Hepatocyte (in vitro differentiated cells): ENCODE measurements at regions not wholly inside any gene's neighbourhood (a gene's known extent, or its start where the extent isn't known, plus 50 kb on each side); places are given as distances from the start of the nearest gene placed in this dataset.
"Not testable (repeated sequence)": the region's sequence is repeated elsewhere in the genome, so short reads cannot be mapped to it uniquely, and the experiment has no call there.

Experiments used
- DNase-seq: peaks from one replicate; pipeline ENCODE4 v3.0.0-alpha.2; 2016; ENCODE audit warnings: low spot score
- H2AFZ ChIP-seq: fragments of 200-600 bp; sonication (generic); 2 replicates; pipeline ENCODE4 v1.6.0; 2016; ENCODE audit warnings: antibody characterized with exemption, mild to moderate bottlenecking
- H3K27ac ChIP-seq: fragments of 200-600 bp; sonication (generic); 2 replicates; pipeline ENCODE4 v1.5.1; 2016; ENCODE audit warnings: mild to moderate bottlenecking
- H3K27me3 ChIP-seq: fragments of 200-600 bp; sonication (generic); 2 replicates; pipeline ENCODE4 v1.6.1; 2016
- H3K36me3 ChIP-seq: fragments of 200-600 bp; sonication (generic); replicated peaks from 2 replicates; pipeline ENCODE4 v1.5.1; 2016; ENCODE audit warnings: low read depth; ENCODE audit not compliant: insufficient read depth
- H3K4me1 ChIP-seq: fragments of 200-600 bp; sonication (generic); 2 replicates; pipeline ENCODE4 v1.5.1; 2016; ENCODE audit warnings: mild to moderate bottlenecking, moderate library complexity; ENCODE audit not compliant: insufficient read depth
- H3K4me2 ChIP-seq: fragments of 200-600 bp; sonication (generic); 2 replicates; pipeline ENCODE4 v1.6.0; 2016
- H3K4me3 ChIP-seq: fragments of 200-600 bp; sonication (generic); 2 replicates; pipeline ENCODE4 v1.5.1; 2016; ENCODE audit warnings: mild to moderate bottlenecking
- H3K79me2 ChIP-seq: fragments of 200-600 bp; sonication (generic); 2 replicates; pipeline ENCODE4 v1.6.0; 2017; ENCODE audit warnings: mild to moderate bottlenecking
- H3K9me2 ChIP-seq: fragments of 200-600 bp; sonication (generic); replicated peaks from 2 replicates; pipeline ENCODE4 v1.6.0; 2017; ENCODE audit warnings: mild to moderate bottlenecking; ENCODE audit not compliant: insufficient read depth
- H3K9me3 ChIP-seq: fragments of 200-600 bp; sonication (generic); 2 replicates; pipeline ENCODE4 v1.5.1; 2016; ENCODE audit warnings: low read depth, mild to moderate bottlenecking
- H4K20me1 ChIP-seq: fragments of 200-600 bp; sonication (generic); 2 replicates; pipeline ENCODE4 v1.6.0; 2016; ENCODE audit warnings: mild to moderate bottlenecking; ENCODE audit not compliant: insufficient read depth, poor library complexity, severe bottlenecking
- WGBS: methylation state at CpG from one replicate; pipeline ENCODE4 v1.1.6; 2016; ENCODE audit warnings: low lambda C conversion rate; ENCODE audit errors: missing lambda C conversion rate; 5-methylcytosine and 5-hydroxymethylcytosine counted together

- not testable (repeated sequence) for H3K9me2 ChIP-seq, H2AFZ ChIP-seq, DNase-seq, H3K4me1 ChIP-seq, H3K27me3 ChIP-seq, H3K36me3 ChIP-seq, H3K9me3 ChIP-seq, H3K4me2 ChIP-seq, H3K4me3 ChIP-seq, H3K79me2 ChIP-seq, H3K27ac ChIP-seq, H4K20me1 ChIP-seq
- WGBS, result 95% methylated on average over 16 of the region's 17 CpGs
These were observed 202.7 kb downstream of the LIPI start for GRCh38 chr21:14008006-14008405.

- H4K20me1 ChIP-seq, H3K4me2 ChIP-seq, H3K4me1 ChIP-seq, H3K79me2 ChIP-seq, H3K9me3 ChIP-seq, H2AFZ ChIP-seq, DNase-seq, H3K27ac ChIP-seq, H3K9me2 ChIP-seq, H3K27me3 ChIP-seq, H3K36me3 ChIP-seq, H3K4me3 ChIP-seq: not testable (repeated sequence)
- 76% methylated on average over 6 of the region's 7 CpGs for WGBS
These were observed 204.6 kb downstream of the LIPI start for GRCh38 chr21:14006144-14006543.

- H3K27ac ChIP-seq, H3K4me1 ChIP-seq: not testable (repeated sequence)
These were observed 223.5 kb downstream of the LIPI start for GRCh38 chr21:13986996-13987958.

GRCh38 chr21:13985865-13986863 is 224.6 kb downstream of the LIPI start:
- H3K4me1 ChIP-seq, DNase-seq, H3K4me3 ChIP-seq, H3K27me3 ChIP-seq, H3K9me2 ChIP-seq, H3K4me2 ChIP-seq, H4K20me1 ChIP-seq, H3K79me2 ChIP-seq, H3K36me3 ChIP-seq, H3K27ac ChIP-seq, H3K9me3 ChIP-seq, H2AFZ ChIP-seq: not testable (repeated sequence)
- 84% methylated on average over 10 of the region's 10 CpGs for WGBS

More at GRCh38 chr21:13986996-13987958, 223.5 kb downstream of the LIPI start:
- H2AFZ ChIP-seq, H3K27me3 ChIP-seq, H4K20me1 ChIP-seq, H3K4me3 ChIP-seq, H3K79me2 ChIP-seq, DNase-seq, H3K36me3 ChIP-seq, H3K9me3 ChIP-seq, H3K4me2 ChIP-seq, H3K9me2 ChIP-seq: not testable (repeated sequence)
- 71% methylated on average over 8 of the region's 9 CpGs for WGBS

- H2AFZ ChIP-seq, H3K4me3 ChIP-seq, DNase-seq, H3K4me2 ChIP-seq, H3K27ac ChIP-seq, H3K36me3 ChIP-seq, H3K4me1 ChIP-seq, H3K79me2 ChIP-seq, H4K20me1 ChIP-seq, H3K9me2 ChIP-seq, H3K27me3 ChIP-seq, H3K9me3 ChIP-seq: not testable (repeated sequence)
- WGBS, result 81% methylated on average over 8 of the region's 9 CpGs
These were observed 225.5 kb downstream of the LIPI start for GRCh38 chr21:13985137-13985864.

- WGBS, result 98% methylated on average over 5 of the region's 5 CpGs
- H2AFZ ChIP-seq, H3K27ac ChIP-seq: not testable (repeated sequence)
These were observed 226.0 kb downstream of the LIPI start for GRCh38 chr21:13984728-13985127.

GRCh38 chr21:13981176-13982087 is 229.3 kb downstream of the LIPI start:
- not testable (repeated sequence) for H3K36me3 ChIP-seq, DNase-seq, H3K27ac ChIP-seq, H3K79me2 ChIP-seq, H3K4me1 ChIP-seq, H4K20me1 ChIP-seq, H3K4me3 ChIP-seq, H3K9me3 ChIP-seq, H3K9me2 ChIP-seq, H2AFZ ChIP-seq, H3K4me2 ChIP-seq, H3K27me3 ChIP-seq
- WGBS, result 86% methylated on average over 26 of the region's 48 CpGs

More at GRCh38 chr21:13984728-13985127, 226.0 kb downstream of the LIPI start:
- DNase-seq, H4K20me1 ChIP-seq, H3K27me3 ChIP-seq, H3K4me1 ChIP-seq, H3K4me2 ChIP-seq, H3K9me2 ChIP-seq, H3K4me3 ChIP-seq, H3K9me3 ChIP-seq, H3K36me3 ChIP-seq, H3K79me2 ChIP-seq: not testable (repeated sequence)
